GM23338 (cell line): ENCODE measurements at regions not wholly inside any gene's neighbourhood (a gene's known extent, or its start where the extent isn't known, plus 50 kb on each side); places are given as distances from the start of the nearest gene placed in this dataset.

Source experiments
- ATAC-seq: fragments of 200-7000 bp; cut with Tn5 transposase; 3 replicates; pipeline ENCODE4 v1.9.1; 2020
- DNase-seq: peaks from one replicate; pipeline ENCODE4 v3.0.0-alpha.2; 2015; ENCODE audit warnings: low spot score
- H2AFZ ChIP-seq: fragments of 200-600 bp; sonication (generic); 2 replicates; pipeline ENCODE4 v1.8.0; 2016; ENCODE audit warnings: antibody characterized with exemption, mild to moderate bottlenecking, moderate library complexity
- H3F3A ChIP-seq: fragments of 200-600 bp; sonication (generic); replicated peaks from 2 replicates; pipeline ENCODE4 v1.8.0; 2017; ENCODE audit warnings: antibody characterized with exemption, mixed run types, low read depth
- H3K27ac ChIP-seq: fragments of 200-600 bp; sonication (generic); 2 replicates; pipeline ENCODE4 v1.6.1; 2016; ENCODE audit warnings: low read depth
- H3K27me3 ChIP-seq: fragments of 200-600 bp; sonication (generic); 2 replicates; pipeline ENCODE4 v1.8.0; 2016; ENCODE audit warnings: mild to moderate bottlenecking, mixed run types, moderate library complexity; ENCODE audit not compliant: insufficient read depth
- H3K36me3 ChIP-seq: fragments of 200-600 bp; sonication (generic); 2 replicates; pipeline ENCODE4 v1.8.0; 2016; ENCODE audit warnings: mild to moderate bottlenecking; ENCODE audit not compliant: insufficient read depth
- H3K4me1 ChIP-seq: fragments of 200-600 bp; sonication (generic); 2 replicates; pipeline ENCODE4 v1.8.0; 2016; ENCODE audit warnings: mild to moderate bottlenecking, moderate library complexity; ENCODE audit not compliant: insufficient read depth
- H3K4me2 ChIP-seq: fragments of 200-600 bp; sonication (generic); 2 replicates; pipeline ENCODE4 v1.7.1; 2017; ENCODE audit warnings: mixed run types
- H3K4me3 ChIP-seq: fragments of 200-600 bp; sonication (generic); 2 replicates; pipeline ENCODE4 v1.6.1; 2016; ENCODE audit warnings: mixed run types
- H3K79me2 ChIP-seq: fragments of 200-600 bp; sonication (generic); replicated peaks from 2 replicates; pipeline ENCODE4 v1.8.0; 2017; ENCODE audit warnings: mild to moderate bottlenecking; ENCODE audit not compliant: insufficient read depth
- H3K9me2 ChIP-seq: fragments of 200-600 bp; sonication (generic); 2 replicates; pipeline ENCODE4 v1.8.0; 2017; ENCODE audit not compliant: insufficient read depth
- H4K20me1 ChIP-seq: fragments of 200-600 bp; sonication (generic); replicated peaks from 2 replicates; pipeline ENCODE4 v1.8.0; 2017; ENCODE audit warnings: mild to moderate bottlenecking; ENCODE audit not compliant: insufficient read depth
- H3K27ac Mint-ChIP-seq: 2 replicates; pipeline ENCODE4 v1.8.0; 2020; ENCODE audit warnings: inconsistent platforms, mild to moderate bottlenecking, moderate library complexity, mixed read lengths
- H3K27me3 Mint-ChIP-seq: 3 replicates; pipeline ENCODE4 v1.8.0; 2022; ENCODE audit warnings: low read depth, mild to moderate bottlenecking, moderate library complexity, mixed read lengths, inconsistent platforms; ENCODE audit not compliant: insufficient read depth, poor library complexity
- H3K36me3 Mint-ChIP-seq: 3 replicates; pipeline ENCODE4 v1.8.0; 2021; ENCODE audit warnings: low read depth, mild to moderate bottlenecking, inconsistent platforms, moderate library complexity, mixed read lengths
- H3K4me1 Mint-ChIP-seq: 3 replicates; pipeline ENCODE4 v1.8.0; 2020; ENCODE audit warnings: mild to moderate bottlenecking, inconsistent platforms, mixed read lengths
- H3K4me3 Mint-ChIP-seq: 3 replicates; pipeline ENCODE4 v1.8.0; 2021; ENCODE audit warnings: moderate library complexity, mild to moderate bottlenecking, inconsistent platforms, mixed read lengths
- H3K9me3 Mint-ChIP-seq: 3 replicates; pipeline ENCODE4 v1.8.0; 2020; ENCODE audit warnings: moderate library complexity, mild to moderate bottlenecking, inconsistent platforms, mixed read lengths
- CREB1 ChIP-seq: fragments of 250-450 bp; sonication (Bioruptor Pico); IDR thresholded peaks from 2 replicates; pipeline ENCODE4 v1.5.0; 2020; ENCODE audit warnings: low read depth, mild to moderate bottlenecking, moderate library complexity
- EZH2 ChIP-seq: fragments of 200-600 bp; sonication (generic); IDR thresholded peaks from one replicate; pipeline ENCODE4 v1.8.0; 2017; ENCODE audit warnings: antibody characterized with exemption, mild to moderate bottlenecking, low read depth; ENCODE audit not compliant: unreplicated experiment
- EZH2phosphoT487 ChIP-seq: fragments of 200-600 bp; sonication (generic); IDR thresholded peaks from one replicate; pipeline ENCODE4 v1.8.1; 2018; ENCODE audit warnings: antibody characterized with exemption; ENCODE audit not compliant: unreplicated experiment
- JUNB ChIP-seq: IDR thresholded peaks from one replicate; pipeline ENCODE4 v1.6.1; 2016; ENCODE audit warnings: antibody characterized with exemption; ENCODE audit not compliant: unreplicated experiment
- NANOG ChIP-seq: IDR thresholded peaks from 2 replicates; pipeline ENCODE4 v1.6.1; 2016; ENCODE audit warnings: antibody characterized with exemption, borderline replicate concordance
- POLR2AphosphoS5 ChIP-seq: IDR thresholded peaks from 2 replicates; pipeline ENCODE4 v1.6.1; 2016; ENCODE audit warnings: antibody characterized with exemption, low read depth
- STAT1 ChIP-seq: IDR thresholded peaks from one replicate; pipeline ENCODE4 v1.6.1; 2016; ENCODE audit warnings: antibody characterized with exemption; ENCODE audit not compliant: unreplicated experiment
- ZNF114 ChIP-seq: fragments of 250-450 bp; sonication (Bioruptor Pico); IDR thresholded peaks from 2 replicates; pipeline ENCODE4 v1.5.0; 2020; ENCODE audit warnings: mild to moderate bottlenecking, moderate library complexity
- ZNF331 ChIP-seq: fragments of 250-450 bp; sonication (Bioruptor Pico); IDR thresholded peaks from 2 replicates; pipeline ENCODE4 v1.5.0; 2020; ENCODE audit warnings: low read depth, mild to moderate bottlenecking, moderate library complexity
- TF ChIP-seq, protein P1 (sequence below): fragments of 250-450 bp; sonication (Bioruptor Pico); IDR thresholded peaks from 2 replicates; pipeline ENCODE4 v1.5.0; 2020; ENCODE audit warnings: mild to moderate bottlenecking, moderate library complexity
- TF ChIP-seq, protein P2 (sequence below): IDR thresholded peaks from one replicate; pipeline ENCODE4 v1.6.1; 2018; ENCODE audit warnings: antibody characterized with exemption; ENCODE audit not compliant: unreplicated experiment
- TF ChIP-seq, protein P3 (sequence below): IDR thresholded peaks from 2 replicates; pipeline ENCODE4 v1.6.1; 2016; ENCODE audit warnings: antibody characterized with exemption

GRCh38 chr3:22284559-22284958 is 533.5 kb upstream of the ZNF385D start:
- Histone ChIP-seq H3K79me2 (no peaks in the 10 kb centered on the region), H2AFZ (no peak overlapping the region), H3K9me2 (0 out of 2 replicates have a peak, but pooled peaks cover 5% of the 10 kb centered on the region), H3K27me3 (no peaks in the 10 kb centered on the region), H4K20me1 (no peaks in the 10 kb centered on the region), H3K36me3 (no peaks in the 10 kb centered on the region), H3K4me1 (peaks cover 4% of the 10 kb centered on the region; the same call in 1 of the 2 replicates), H3K27ac (no peak overlapping the region), H3K4me3 (no peak overlapping the region), H3F3A (no peaks in the 10 kb centered on the region), H3K4me2 (no peak overlapping the region)
- DNase-seq (no peak), ATAC-seq (no peak)
- TF ChIP-seq, protein P1, sequence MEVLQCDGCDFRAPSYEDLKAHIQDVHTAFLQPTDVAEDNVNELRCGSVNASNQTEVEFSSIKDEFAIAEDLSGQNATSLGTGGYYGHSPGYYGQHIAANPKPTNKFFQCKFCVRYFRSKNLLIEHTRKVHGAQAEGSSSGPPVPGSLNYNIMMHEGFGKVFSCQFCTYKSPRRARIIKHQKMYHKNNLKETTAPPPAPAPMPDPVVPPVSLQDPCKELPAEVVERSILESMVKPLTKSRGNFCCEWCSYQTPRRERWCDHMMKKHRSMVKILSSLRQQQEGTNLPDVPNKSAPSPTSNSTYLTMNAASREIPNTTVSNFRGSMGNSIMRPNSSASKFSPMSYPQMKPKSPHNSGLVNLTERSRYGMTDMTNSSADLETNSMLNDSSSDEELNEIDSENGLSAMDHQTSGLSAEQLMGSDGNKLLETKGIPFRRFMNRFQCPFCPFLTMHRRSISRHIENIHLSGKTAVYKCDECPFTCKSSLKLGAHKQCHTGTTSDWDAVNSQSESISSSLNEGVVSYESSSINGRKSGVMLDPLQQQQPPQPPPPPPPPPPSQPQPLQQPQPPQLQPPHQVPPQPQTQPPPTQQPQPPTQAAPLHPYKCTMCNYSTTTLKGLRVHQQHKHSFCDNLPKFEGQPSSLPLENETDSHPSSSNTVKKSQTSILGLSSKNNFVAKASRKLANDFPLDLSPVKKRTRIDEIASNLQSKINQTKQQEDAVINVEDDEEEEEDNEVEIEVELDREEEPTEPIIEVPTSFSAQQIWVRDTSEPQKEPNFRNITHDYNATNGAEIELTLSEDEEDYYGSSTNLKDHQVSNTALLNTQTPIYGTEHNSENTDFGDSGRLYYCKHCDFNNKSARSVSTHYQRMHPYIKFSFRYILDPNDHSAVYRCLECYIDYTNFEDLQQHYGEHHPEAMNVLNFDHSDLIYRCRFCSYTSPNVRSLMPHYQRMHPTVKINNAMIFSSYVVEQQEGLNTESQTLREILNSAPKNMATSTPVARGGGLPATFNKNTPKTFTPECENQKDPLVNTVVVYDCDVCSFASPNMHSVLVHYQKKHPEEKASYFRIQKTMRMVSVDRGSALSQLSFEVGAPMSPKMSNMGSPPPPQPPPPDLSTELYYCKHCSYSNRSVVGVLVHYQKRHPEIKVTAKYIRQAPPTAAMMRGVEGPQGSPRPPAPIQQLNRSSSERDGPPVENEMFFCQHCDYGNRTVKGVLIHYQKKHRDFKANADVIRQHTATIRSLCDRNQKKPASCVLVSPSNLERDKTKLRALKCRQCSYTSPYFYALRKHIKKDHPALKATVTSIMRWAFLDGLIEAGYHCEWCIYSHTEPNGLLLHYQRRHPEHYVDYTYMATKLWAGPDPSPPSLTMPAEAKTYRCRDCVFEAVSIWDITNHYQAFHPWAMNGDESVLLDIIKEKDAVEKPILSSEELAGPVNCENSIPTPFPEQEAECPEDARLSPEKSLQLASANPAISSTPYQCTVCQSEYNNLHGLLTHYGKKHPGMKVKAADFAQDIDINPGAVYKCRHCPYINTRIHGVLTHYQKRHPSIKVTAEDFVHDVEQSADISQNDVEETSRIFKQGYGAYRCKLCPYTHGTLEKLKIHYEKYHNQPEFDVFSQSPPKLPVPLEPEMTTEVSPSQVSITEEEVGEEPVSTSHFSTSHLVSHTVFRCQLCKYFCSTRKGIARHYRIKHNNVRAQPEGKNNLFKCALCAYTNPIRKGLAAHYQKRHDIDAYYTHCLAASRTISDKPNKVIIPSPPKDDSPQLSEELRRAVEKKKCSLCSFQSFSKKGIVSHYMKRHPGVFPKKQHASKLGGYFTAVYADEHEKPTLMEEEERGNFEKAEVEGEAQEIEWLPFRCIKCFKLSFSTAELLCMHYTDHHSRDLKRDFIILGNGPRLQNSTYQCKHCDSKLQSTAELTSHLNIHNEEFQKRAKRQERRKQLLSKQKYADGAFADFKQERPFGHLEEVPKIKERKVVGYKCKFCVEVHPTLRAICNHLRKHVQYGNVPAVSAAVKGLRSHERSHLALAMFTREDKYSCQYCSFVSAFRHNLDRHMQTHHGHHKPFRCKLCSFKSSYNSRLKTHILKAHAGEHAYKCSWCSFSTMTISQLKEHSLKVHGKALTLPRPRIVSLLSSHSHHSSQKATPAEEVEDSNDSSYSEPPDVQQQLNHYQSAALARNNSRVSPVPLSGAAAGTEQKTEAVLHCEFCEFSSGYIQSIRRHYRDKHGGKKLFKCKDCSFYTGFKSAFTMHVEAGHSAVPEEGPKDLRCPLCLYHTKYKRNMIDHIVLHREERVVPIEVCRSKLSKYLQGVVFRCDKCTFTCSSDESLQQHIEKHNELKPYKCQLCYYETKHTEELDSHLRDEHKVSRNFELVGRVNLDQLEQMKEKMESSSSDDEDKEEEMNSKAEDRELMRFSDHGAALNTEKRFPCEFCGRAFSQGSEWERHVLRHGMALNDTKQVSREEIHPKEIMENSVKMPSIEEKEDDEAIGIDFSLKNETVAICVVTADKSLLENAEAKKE = no peak
- TF ChIP-seq STAT1 (no peak), EZH2 (no peak), EZH2phosphoT487 (no peak), POLR2AphosphoS5 (no peak), ZNF331 (no peak), ZNF114 (no peak), CREB1 (CRISPR knock-in tag) (no peak), JUNB (no peak), NANOG (no peak)
- TF ChIP-seq, protein P2, sequence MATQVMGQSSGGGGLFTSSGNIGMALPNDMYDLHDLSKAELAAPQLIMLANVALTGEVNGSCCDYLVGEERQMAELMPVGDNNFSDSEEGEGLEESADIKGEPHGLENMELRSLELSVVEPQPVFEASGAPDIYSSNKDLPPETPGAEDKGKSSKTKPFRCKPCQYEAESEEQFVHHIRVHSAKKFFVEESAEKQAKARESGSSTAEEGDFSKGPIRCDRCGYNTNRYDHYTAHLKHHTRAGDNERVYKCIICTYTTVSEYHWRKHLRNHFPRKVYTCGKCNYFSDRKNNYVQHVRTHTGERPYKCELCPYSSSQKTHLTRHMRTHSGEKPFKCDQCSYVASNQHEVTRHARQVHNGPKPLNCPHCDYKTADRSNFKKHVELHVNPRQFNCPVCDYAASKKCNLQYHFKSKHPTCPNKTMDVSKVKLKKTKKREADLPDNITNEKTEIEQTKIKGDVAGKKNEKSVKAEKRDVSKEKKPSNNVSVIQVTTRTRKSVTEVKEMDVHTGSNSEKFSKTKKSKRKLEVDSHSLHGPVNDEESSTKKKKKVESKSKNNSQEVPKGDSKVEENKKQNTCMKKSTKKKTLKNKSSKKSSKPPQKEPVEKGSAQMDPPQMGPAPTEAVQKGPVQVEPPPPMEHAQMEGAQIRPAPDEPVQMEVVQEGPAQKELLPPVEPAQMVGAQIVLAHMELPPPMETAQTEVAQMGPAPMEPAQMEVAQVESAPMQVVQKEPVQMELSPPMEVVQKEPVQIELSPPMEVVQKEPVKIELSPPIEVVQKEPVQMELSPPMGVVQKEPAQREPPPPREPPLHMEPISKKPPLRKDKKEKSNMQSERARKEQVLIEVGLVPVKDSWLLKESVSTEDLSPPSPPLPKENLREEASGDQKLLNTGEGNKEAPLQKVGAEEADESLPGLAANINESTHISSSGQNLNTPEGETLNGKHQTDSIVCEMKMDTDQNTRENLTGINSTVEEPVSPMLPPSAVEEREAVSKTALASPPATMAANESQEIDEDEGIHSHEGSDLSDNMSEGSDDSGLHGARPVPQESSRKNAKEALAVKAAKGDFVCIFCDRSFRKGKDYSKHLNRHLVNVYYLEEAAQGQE = no peak
- TF ChIP-seq, protein P3, sequence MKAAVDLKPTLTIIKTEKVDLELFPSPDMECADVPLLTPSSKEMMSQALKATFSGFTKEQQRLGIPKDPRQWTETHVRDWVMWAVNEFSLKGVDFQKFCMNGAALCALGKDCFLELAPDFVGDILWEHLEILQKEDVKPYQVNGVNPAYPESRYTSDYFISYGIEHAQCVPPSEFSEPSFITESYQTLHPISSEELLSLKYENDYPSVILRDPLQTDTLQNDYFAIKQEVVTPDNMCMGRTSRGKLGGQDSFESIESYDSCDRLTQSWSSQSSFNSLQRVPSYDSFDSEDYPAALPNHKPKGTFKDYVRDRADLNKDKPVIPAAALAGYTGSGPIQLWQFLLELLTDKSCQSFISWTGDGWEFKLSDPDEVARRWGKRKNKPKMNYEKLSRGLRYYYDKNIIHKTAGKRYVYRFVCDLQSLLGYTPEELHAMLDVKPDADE = no peak
- Mint-ChIP-seq H3K36me3 (no peaks in the 10 kb centered on the region), H3K4me1 (peaks cover 7% of the 10 kb centered on the region; the same call in 1 of the 3 replicates), H3K4me3 (no peak overlapping the region), H3K27ac (no peak overlapping the region), H3K9me3 (no peaks in the 10 kb centered on the region), H3K27me3 (no peaks in the 10 kb centered on the region)
